ENCODE measurements at regions not wholly inside any gene's neighbourhood (a gene's known extent, or its start where the extent isn't known, plus 50 kb on each side); places are given as distances from the start of the nearest gene placed in this dataset.

- Mint-ChIP-seq H3K36me3 (ENCODE audit: insufficient read depth) (no peaks in the 10 kb centered on the region), H3K4me1 (ENCODE audit: low read depth in 2 of 2) (no peaks in the 10 kb centered on the region)
- DNase-seq = no peak
Measured at GRCh38 chr18:29271501-29271900, 1094.6 kb upstream of the CDH2 start.

GRCh38 chr18:29259838-29260237 lies 1082.9 kb upstream of the CDH2 start:
- ATAC-seq (replicated peaks) = no peak
- no peak overlapping the region for H3K27ac Mint-ChIP-seq

More at GRCh38 chr18:29271501-29271900, 1094.6 kb upstream of the CDH2 start:
- no peak overlapping the region for H3K4me3 Mint-ChIP-seq
- H3K9me3 Mint-ChIP-seq = peaks cover 4 to 8% of the 10 kb centered on the region in 2 donors
- no peaks in the 10 kb centered on the region for H3K27me3 Mint-ChIP-seq
- ATAC-seq (replicated peaks) = no peak
- H3K27ac Mint-ChIP-seq = no peak overlapping the region

GRCh38 chr18:29254123-29254522 lies 1077.2 kb upstream of the CDH2 start:
- Mint-ChIP-seq H3K9me3 (peaks cover 6 to 7% of the 10 kb centered on the region in 2 donors), H3K36me3 (ENCODE audit: insufficient read depth) (no peaks in the 10 kb centered on the region), H3K27ac (no peak overlapping the region), H3K27me3 (no peaks in the 10 kb centered on the region), H3K4me1 (ENCODE audit: low read depth in 2 of 2) (no peaks in the 10 kb centered on the region), H3K4me3 (no peak overlapping the region)
- DNase-seq = no peak
- ATAC-seq (replicated peaks) = no peak

More at GRCh38 chr18:29259838-29260237, 1082.9 kb upstream of the CDH2 start:
- Mint-ChIP-seq H3K36me3 (ENCODE audit: insufficient read depth) (no peaks in the 10 kb centered on the region), H3K4me1 (ENCODE audit: low read depth in 2 of 2) (no peaks in the 10 kb centered on the region), H3K9me3 (peaks cover 0 to 8% of the 10 kb centered on the region in 2 donors), H3K4me3 (no peak overlapping the region), H3K27me3 (no peaks in the 10 kb centered on the region)
- DNase-seq = no peak

GRCh38 chr18:29251681-29252080 lies 1074.8 kb upstream of the CDH2 start:
- no peaks in the 10 kb centered on the region for H3K4me1 Mint-ChIP-seq (ENCODE audit: low read depth in 2 of 2)
- no peaks in the 10 kb centered on the region for H3K27me3 Mint-ChIP-seq
- H3K36me3 Mint-ChIP-seq (ENCODE audit: insufficient read depth) = no peaks in the 10 kb centered on the region
- DNase-seq (no peak), ATAC-seq (replicated peaks) (no peak)
- H3K9me3 Mint-ChIP-seq = peaks cover 9 to 18% of the 10 kb centered on the region in 2 donors
- H3K4me3 Mint-ChIP-seq = no peak overlapping the region
- no peak overlapping the region for H3K27ac Mint-ChIP-seq

GRCh38 chr18:29250843-29251242 lies 1073.9 kb upstream of the CDH2 start:
- H3K9me3 Mint-ChIP-seq = peaks cover 12 to 27% of the 10 kb centered on the region in 2 donors
- no peak overlapping the region for H3K4me3 Mint-ChIP-seq
- no peak overlapping the region for H3K27ac Mint-ChIP-seq
- H3K4me1 Mint-ChIP-seq (ENCODE audit: low read depth in 2 of 2) = no peaks in the 10 kb centered on the region
- H3K27me3 Mint-ChIP-seq = no peaks in the 10 kb centered on the region
- ATAC-seq (replicated peaks) = no peak
- DNase-seq = no peak
- H3K36me3 Mint-ChIP-seq (ENCODE audit: insufficient read depth) = no peaks in the 10 kb centered on the region

- no peaks in the 10 kb centered on the region for H3K27me3 Mint-ChIP-seq
Measured at GRCh38 chr18:29250259-29250658, 1073.3 kb upstream of the CDH2 start.

GRCh38 chr18:29248805-29249204 lies 1071.9 kb upstream of the CDH2 start:
- H3K27me3 Mint-ChIP-seq = no peaks in the 10 kb centered on the region
- no peaks in the 10 kb centered on the region for H3K36me3 Mint-ChIP-seq (ENCODE audit: insufficient read depth)
- H3K9me3 Mint-ChIP-seq = peaks cover 12 to 27% of the 10 kb centered on the region in 2 donors
- no peak for ATAC-seq (replicated peaks)
- no peak overlapping the region for H3K27ac Mint-ChIP-seq
- H3K4me3 Mint-ChIP-seq = no peak overlapping the region
- H3K4me1 Mint-ChIP-seq (ENCODE audit: low read depth in 2 of 2) = no peaks in the 10 kb centered on the region
- no peak for DNase-seq

More at GRCh38 chr18:29250259-29250658, 1073.3 kb upstream of the CDH2 start:
- peaks cover 12 to 27% of the 10 kb centered on the region in 2 donors for H3K9me3 Mint-ChIP-seq
- no peaks in the 10 kb centered on the region for H3K36me3 Mint-ChIP-seq (ENCODE audit: insufficient read depth)
- no peak overlapping the region for H3K4me3 Mint-ChIP-seq
- H3K4me1 Mint-ChIP-seq (ENCODE audit: low read depth in 2 of 2) = no peaks in the 10 kb centered on the region
- ATAC-seq (replicated peaks) (no peak), DNase-seq (no peak)
- H3K27ac Mint-ChIP-seq = no peak overlapping the region

- Mint-ChIP-seq H3K27me3 (no peaks in the 10 kb centered on the region), H3K4me3 (no peak overlapping the region), H3K9me3 (peaks cover 6 to 15% of the 10 kb centered on the region in 2 donors), H3K36me3 (ENCODE audit: insufficient read depth) (peaks cover 3% of the 10 kb centered on the region), H3K4me1 (ENCODE audit: low read depth in 2 of 2) (no peaks in the 10 kb centered on the region), H3K27ac (no peak overlapping the region)
- ATAC-seq (replicated peaks) = no peak
- no peak for DNase-seq
Measured at GRCh38 chr18:29241199-29241598, 1064.3 kb upstream of the CDH2 start.

- Mint-ChIP-seq H3K27ac (no peak overlapping the region), H3K4me3 (no peak overlapping the region), H3K9me3 (peaks cover 3 to 11% of the 10 kb centered on the region in 2 donors), H3K4me1 (ENCODE audit: low read depth in 2 of 2) (no peaks in the 10 kb centered on the region), H3K27me3 (no peaks in the 10 kb centered on the region), H3K36me3 (ENCODE audit: insufficient read depth) (peaks cover 3% of the 10 kb centered on the region)
- DNase-seq = no peak
- ATAC-seq (replicated peaks) = no peak
Measured at GRCh38 chr18:29234751-29235150, 1057.8 kb upstream of the CDH2 start.

GRCh38 chr18:29226213-29226612 lies 1049.3 kb upstream of the CDH2 start:
- H3K36me3 Mint-ChIP-seq (ENCODE audit: insufficient read depth) = no peaks in the 10 kb centered on the region
- H3K9me3 Mint-ChIP-seq = peaks cover 5 to 14% of the 10 kb centered on the region in 2 donors
- no peaks in the 10 kb centered on the region for H3K27me3 Mint-ChIP-seq
- ATAC-seq (replicated peaks) = no peak
- H3K4me1 Mint-ChIP-seq (ENCODE audit: low read depth in 2 of 2) = no peaks in the 10 kb centered on the region
- H3K27ac Mint-ChIP-seq = no peak overlapping the region
- H3K4me3 Mint-ChIP-seq = no peak overlapping the region
- no peak for DNase-seq

- Mint-ChIP-seq H3K27ac (no peak overlapping the region), H3K4me1 (ENCODE audit: low read depth in 2 of 2) (no peaks in the 10 kb centered on the region), H3K9me3 (peaks cover 5 to 14% of the 10 kb centered on the region in 2 donors), H3K36me3 (ENCODE audit: insufficient read depth) (no peaks in the 10 kb centered on the region), H3K27me3 (no peaks in the 10 kb centered on the region), H3K4me3 (no peak overlapping the region)
- ATAC-seq (replicated peaks) (no peak), DNase-seq (no peak)
Measured at GRCh38 chr18:29225351-29225750, 1048.4 kb upstream of the CDH2 start.

GRCh38 chr18:29218091-29218490 lies 1041.2 kb upstream of the CDH2 start:
- Mint-ChIP-seq H3K27me3 (no peaks in the 10 kb centered on the region), H3K4me3 (no peak overlapping the region), H3K4me1 (ENCODE audit: low read depth in 2 of 2) (no peaks in the 10 kb centered on the region), H3K27ac (no peak overlapping the region), H3K9me3 (peaks cover 1 to 5% of the 10 kb centered on the region in 2 donors), H3K36me3 (ENCODE audit: insufficient read depth) (no peaks in the 10 kb centered on the region)
- DNase-seq = no peak
- no peak for ATAC-seq (replicated peaks)

- DNase-seq = no peak
- ATAC-seq (replicated peaks) = no peak
- Mint-ChIP-seq H3K4me3 (no peak overlapping the region), H3K27me3 (no peaks in the 10 kb centered on the region), H3K4me1 (ENCODE audit: low read depth in 2 of 2) (no peaks in the 10 kb centered on the region), H3K9me3 (peaks cover 1 to 5% of the 10 kb centered on the region in 2 donors), H3K36me3 (ENCODE audit: insufficient read depth) (no peaks in the 10 kb centered on the region), H3K27ac (no peak overlapping the region)
Measured at GRCh38 chr18:29217124-29217915, 1040.4 kb upstream of the CDH2 start.

- Mint-ChIP-seq H3K4me1 (ENCODE audit: low read depth in 2 of 2) (no peaks in the 10 kb centered on the region), H3K36me3 (ENCODE audit: insufficient read depth) (no peaks in the 10 kb centered on the region), H3K27me3 (no peaks in the 10 kb centered on the region), H3K9me3 (peaks cover 6 to 8% of the 10 kb centered on the region in 2 donors), H3K4me3 (no peak overlapping the region), H3K27ac (no peak overlapping the region)
- ATAC-seq (replicated peaks) (no peak), DNase-seq (no peak)
Measured at GRCh38 chr18:29198834-29199233, 1021.9 kb upstream of the CDH2 start.

Data from effector memory CD8-positive, alpha-beta T cell (primary cell).